ENCODE measurements at regions not wholly inside any gene's neighbourhood (a gene's known extent, or its start where the extent isn't known, plus 50 kb on each side); places are given as distances from the start of the nearest gene placed in this dataset.

- no peaks in the 10 kb centered on the region for H3K36me3 ChIP-seq
- intact Hi-C loops (cut with DNase I): no loop called here
- no peak overlapping the region for H3K27ac ChIP-seq
- no peak for DNase-seq
- peaks cover 0 to 4% (median 0%) of the 10 kb centered on the region in 12 donors for H3K4me1 ChIP-seq
- H3K9me3 ChIP-seq: no peaks in the 10 kb centered on the region
- no peak for TF ChIP-seq POLR2A (IDR thresholded peaks at IDR 0.05)
- no peak for TF ChIP-seq CTCF (IDR thresholded peaks at IDR 0.05)
- ATAC-seq: no peak
- no peaks in the 10 kb centered on the region for H3K27me3 ChIP-seq
- H3K4me3 ChIP-seq: no peak overlapping the region
Measured at GRCh38 chr2:133940134-133940533, 313.7 kb upstream of the MGAT5 start.

- no peak for DNase-seq
- Histone ChIP-seq H3K4me1 (peaks cover 0 to 15% (median 0%) of the 10 kb centered on the region in 12 donors), H3K9me3 (no peaks in the 10 kb centered on the region), H3K27ac (no peak overlapping the region), H3K36me3 (no peaks in the 10 kb centered on the region), H3K4me3 (no peak overlapping the region), H3K27me3 (no peaks in the 10 kb centered on the region)
- WGBS, 4 donors: 21 to 46% (median 30%) methylated on average over 2 of the region's 2 CpGs
- no peak for ATAC-seq
- no peak for TF ChIP-seq CTCF (IDR thresholded peaks at IDR 0.05)
- TF ChIP-seq POLR2A (IDR thresholded peaks at IDR 0.05): no peak
- intact Hi-C loops (cut with DNase I): no loop called here
Measured at GRCh38 chr2:133941666-133942065, 312.2 kb upstream of the MGAT5 start.

GRCh38 chr2:133942398-133942797 lies 311.5 kb upstream of the MGAT5 start:
- WGBS, 4 donors: 49 to 63% (median 55%) methylated on average over 1 of the region's 1 CpG
- Histone ChIP-seq H3K27ac (no peak overlapping the region), H3K9me3 (no peaks in the 10 kb centered on the region), H3K36me3 (no peaks in the 10 kb centered on the region), H3K27me3 (no peaks in the 10 kb centered on the region), H3K4me1 (peaks cover 0 to 16% (median 0%) of the 10 kb centered on the region in 12 donors), H3K4me3 (no peak overlapping the region)
- DNase-seq (no peak), ATAC-seq (no peak)
- TF ChIP-seq POLR2A (IDR thresholded peaks at IDR 0.05) (no peak), CTCF (IDR thresholded peaks at IDR 0.05) (no peak)
- intact Hi-C loops (cut with DNase I): no loop called here

- 79 to 85% (median 83%) methylated on average over 5 of the region's 5 CpGs for WGBS, 4 donors
- intact Hi-C loops (cut with DNase I): no loop called here
- Histone ChIP-seq H3K4me3 (no peak overlapping the region), H3K9me3 (no peaks in the 10 kb centered on the region), H3K36me3 (no peaks in the 10 kb centered on the region), H3K4me1 (peaks cover 0 to 17% (median under 1%) of the 10 kb centered on the region in 12 donors), H3K27ac (no peak overlapping the region), H3K27me3 (no peaks in the 10 kb centered on the region)
- DNase-seq (no peak), ATAC-seq (no peak)
- TF ChIP-seq POLR2A (IDR thresholded peaks at IDR 0.05) (no peak), CTCF (IDR thresholded peaks at IDR 0.05) (no peak)
Measured at GRCh38 chr2:133943108-133943507, 310.8 kb upstream of the MGAT5 start.
